Smooth muscle cell (in vitro differentiated cells): ENCODE measurements at regions not wholly inside any gene's neighbourhood (a gene's known extent, or its start where the extent isn't known, plus 50 kb on each side); places are given as distances from the start of the nearest gene placed in this dataset.

Source experiments
- DNase-seq: peaks from one replicate; lab custom pipeline; 2025; ENCODE audit not compliant: unreplicated experiment; lab: John Stamatoyannopoulos, UW
- H2AFZ ChIP-seq: fragments of 200-600 bp; sonication (generic); 2 replicates; pipeline ENCODE4 v1.6.0; 2016; ENCODE audit warnings: antibody characterized with exemption, low read depth, mild to moderate bottlenecking
- H3F3A ChIP-seq: fragments of 200-600 bp; sonication (generic); 2 replicates; pipeline ENCODE4 v1.6.0; 2017; ENCODE audit warnings: antibody characterized with exemption, low read depth
- H3K27ac ChIP-seq: fragments of 200-600 bp; sonication (generic); 2 replicates; pipeline ENCODE4 v1.5.1; 2016; ENCODE audit warnings: low read depth, mild to moderate bottlenecking
- H3K27me3 ChIP-seq: fragments of 200-600 bp; sonication (generic); 2 replicates; pipeline ENCODE4 v1.6.1; 2016; ENCODE audit warnings: low read depth, mild to moderate bottlenecking
- H3K36me3 ChIP-seq: fragments of 200-600 bp; sonication (generic); 2 replicates; pipeline ENCODE4 v1.5.1; 2016; ENCODE audit warnings: low read depth
- H3K4me1 ChIP-seq: fragments of 200-600 bp; sonication (generic); 2 replicates; pipeline ENCODE4 v1.5.1; 2016; ENCODE audit warnings: low read depth
- H3K4me2 ChIP-seq: fragments of 200-600 bp; sonication (generic); 2 replicates; pipeline ENCODE4 v1.6.0; 2016; ENCODE audit warnings: mild to moderate bottlenecking
- H3K4me3 ChIP-seq: fragments of 200-600 bp; sonication (generic); 2 replicates; pipeline ENCODE4 v1.5.1; 2016; ENCODE audit warnings: mild to moderate bottlenecking
- H3K79me2 ChIP-seq: fragments of 200-600 bp; sonication (generic); 2 replicates; pipeline ENCODE4 v1.6.0; 2016; ENCODE audit warnings: low read depth, mild to moderate bottlenecking
- H3K9ac ChIP-seq: fragments of 200-600 bp; sonication (generic); 2 replicates; pipeline ENCODE4 v1.6.0; 2016; ENCODE audit warnings: low read depth
- H3K9me3 ChIP-seq: fragments of 200-600 bp; sonication (generic); replicated peaks from 2 replicates; pipeline ENCODE4 v1.5.1; 2016; ENCODE audit warnings: low read depth
- H4K20me1 ChIP-seq: fragments of 200-600 bp; sonication (generic); 2 replicates; pipeline ENCODE4 v1.6.0; 2016; ENCODE audit warnings: low read depth
- WGBS: methylation state at CpG from one replicate; pipeline ENCODE4 v1.1.7; 2016; ENCODE audit warnings: low lambda C conversion rate; 5-methylcytosine and 5-hydroxymethylcytosine counted together
- TF ChIP-seq, protein P1 (sequence below): fragments of 200-600 bp; sonication (generic); IDR thresholded peaks from 2 replicates; pipeline ENCODE4 v1.5.1; 2017; ENCODE audit warnings: borderline replicate concordance, mild to moderate bottlenecking, antibody characterized with exemption; ENCODE audit not compliant: insufficient read depth, poor library complexity, severe bottlenecking

DNA sequence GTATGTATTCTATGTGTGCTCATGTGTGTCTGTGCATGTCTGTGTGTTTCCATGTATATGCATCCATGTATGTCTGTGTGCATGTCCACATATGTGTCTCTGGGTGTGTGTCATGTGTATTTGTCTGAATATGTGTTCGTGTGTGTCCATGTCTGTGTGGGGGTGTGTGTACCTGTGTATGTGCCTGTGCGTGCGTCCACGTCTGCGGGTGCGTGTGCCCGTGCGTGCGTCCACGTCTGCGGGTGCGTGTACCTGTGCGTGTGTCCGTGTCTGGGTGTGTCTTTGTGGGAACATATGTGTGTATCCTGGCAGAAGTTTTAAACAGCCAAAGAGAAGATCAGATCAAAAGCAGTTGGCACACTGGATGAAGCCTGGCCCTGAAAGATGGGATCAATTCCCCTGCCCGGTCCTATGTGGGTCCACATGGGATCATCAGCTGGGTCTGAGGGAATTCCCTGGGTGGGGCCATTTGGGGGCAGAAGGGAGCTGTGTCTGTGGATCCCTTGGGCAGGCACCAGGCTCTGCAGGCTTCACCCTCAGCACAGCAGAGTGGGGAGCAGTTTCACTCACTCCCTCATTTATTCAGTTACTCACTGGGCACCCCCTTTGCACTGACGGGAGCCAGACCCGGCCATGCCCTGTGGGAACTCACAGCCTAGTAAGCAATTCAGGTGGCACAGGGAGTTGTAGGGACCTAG, 167.4 kb downstream of the MN1 start:
- H3K27ac ChIP-seq, result no peak overlapping the region
- WGBS, result 93% methylated on average over 17 of the region's 17 CpGs

DNA sequence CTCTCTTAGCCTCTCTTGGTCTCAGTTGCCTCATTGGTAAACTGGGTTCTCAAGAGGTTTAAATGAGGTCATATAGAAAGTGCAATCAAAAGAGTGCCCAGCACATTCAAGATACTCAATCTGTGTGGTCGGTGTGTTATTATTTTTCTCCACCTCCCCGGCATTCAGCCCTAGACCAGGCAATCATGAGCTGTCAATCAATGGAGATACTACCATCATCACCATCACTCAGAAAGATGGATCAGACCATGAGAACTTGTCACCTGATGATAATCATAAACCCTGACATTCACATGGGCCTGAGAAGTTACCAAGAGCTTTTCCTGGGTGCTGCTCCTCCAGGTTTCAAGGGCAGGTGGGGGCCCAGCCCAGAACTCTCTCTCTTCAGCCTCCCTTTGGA, 166.1 kb downstream of the MN1 start:
- no peak overlapping the region for H3K4me3 ChIP-seq
- peaks cover 16% of the 10 kb centered on the region for H3K4me1 ChIP-seq
- no peak overlapping the region for H3K9ac ChIP-seq
- no peak overlapping the region for H3K27ac ChIP-seq
- TF ChIP-seq, protein P1, sequence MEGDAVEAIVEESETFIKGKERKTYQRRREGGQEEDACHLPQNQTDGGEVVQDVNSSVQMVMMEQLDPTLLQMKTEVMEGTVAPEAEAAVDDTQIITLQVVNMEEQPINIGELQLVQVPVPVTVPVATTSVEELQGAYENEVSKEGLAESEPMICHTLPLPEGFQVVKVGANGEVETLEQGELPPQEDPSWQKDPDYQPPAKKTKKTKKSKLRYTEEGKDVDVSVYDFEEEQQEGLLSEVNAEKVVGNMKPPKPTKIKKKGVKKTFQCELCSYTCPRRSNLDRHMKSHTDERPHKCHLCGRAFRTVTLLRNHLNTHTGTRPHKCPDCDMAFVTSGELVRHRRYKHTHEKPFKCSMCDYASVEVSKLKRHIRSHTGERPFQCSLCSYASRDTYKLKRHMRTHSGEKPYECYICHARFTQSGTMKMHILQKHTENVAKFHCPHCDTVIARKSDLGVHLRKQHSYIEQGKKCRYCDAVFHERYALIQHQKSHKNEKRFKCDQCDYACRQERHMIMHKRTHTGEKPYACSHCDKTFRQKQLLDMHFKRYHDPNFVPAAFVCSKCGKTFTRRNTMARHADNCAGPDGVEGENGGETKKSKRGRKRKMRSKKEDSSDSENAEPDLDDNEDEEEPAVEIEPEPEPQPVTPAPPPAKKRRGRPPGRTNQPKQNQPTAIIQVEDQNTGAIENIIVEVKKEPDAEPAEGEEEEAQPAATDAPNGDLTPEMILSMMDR, result no peak
- H3K9me3 ChIP-seq, result no peaks in the 10 kb centered on the region
- no peaks in the 10 kb centered on the region for H3K79me2 ChIP-seq
- DNase-seq, result no peak
- H3K36me3 ChIP-seq, result no peaks in the 10 kb centered on the region
- 98% methylated on average over 2 of the region's 2 CpGs for WGBS
- no peak overlapping the region for H2AFZ ChIP-seq
- H3F3A ChIP-seq, result no peaks in the 10 kb centered on the region
- peaks cover 11% of the 10 kb centered on the region for H3K27me3 ChIP-seq
- H4K20me1 ChIP-seq, result no peaks in the 10 kb centered on the region
- H3K4me2 ChIP-seq, result no peak overlapping the region

More for the DNA sequence above, 167.4 kb downstream of the MN1 start:
- peaks cover 11% of the 10 kb centered on the region for H3K27me3 ChIP-seq
- TF ChIP-seq, protein P1, result no peak
- peaks cover 14% of the 10 kb centered on the region for H3K4me1 ChIP-seq
- no peak overlapping the region for H3K4me2 ChIP-seq
- no peaks in the 10 kb centered on the region for H3K79me2 ChIP-seq
- H4K20me1 ChIP-seq, result no peaks in the 10 kb centered on the region
- no peaks in the 10 kb centered on the region for H3K36me3 ChIP-seq
- DNase-seq, result no peak
- H3F3A ChIP-seq, result no peaks in the 10 kb centered on the region
- H3K9ac ChIP-seq, result no peak overlapping the region
- no peak overlapping the region for H2AFZ ChIP-seq
- H3K9me3 ChIP-seq, result no peaks in the 10 kb centered on the region
- H3K4me3 ChIP-seq, result no peak overlapping the region

DNA sequence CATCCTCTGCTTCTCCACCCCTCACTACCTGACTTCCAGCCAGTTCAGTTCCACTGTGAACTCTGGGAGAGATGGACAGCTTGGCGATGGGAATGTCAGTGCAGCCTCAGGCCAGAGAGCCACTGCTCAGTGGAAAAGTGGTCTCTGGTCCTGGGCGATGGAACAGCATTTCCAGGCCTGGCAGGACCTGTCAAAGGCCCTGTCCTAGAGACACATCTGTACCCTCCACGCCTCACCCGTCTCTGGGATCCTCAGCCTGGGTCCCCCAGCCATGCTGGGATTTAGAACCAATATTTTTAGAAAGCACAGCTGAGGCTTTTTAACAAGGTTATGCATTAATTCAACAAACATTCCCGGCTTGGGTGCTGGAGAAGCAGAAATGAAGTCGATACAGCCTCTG, 165.7 kb downstream of the MN1 start:
- H3F3A ChIP-seq, result no peaks in the 10 kb centered on the region
- H3K9me3 ChIP-seq, result no peaks in the 10 kb centered on the region
- WGBS, result 92% methylated on average over 6 of the region's 6 CpGs
- TF ChIP-seq, protein P1, result no peak
- no peaks in the 10 kb centered on the region for H3K36me3 ChIP-seq
- H3K27me3 ChIP-seq, result peaks cover 11% of the 10 kb centered on the region
- H3K9ac ChIP-seq, result no peak overlapping the region
- DNase-seq, result no peak
- H3K4me3 ChIP-seq, result no peak overlapping the region
- no peaks in the 10 kb centered on the region for H3K79me2 ChIP-seq
- no peak overlapping the region for H3K27ac ChIP-seq
- H3K4me1 ChIP-seq, result peaks cover 13% of the 10 kb centered on the region
- no peak overlapping the region for H2AFZ ChIP-seq
- no peaks in the 10 kb centered on the region for H4K20me1 ChIP-seq
- no peak overlapping the region for H3K4me2 ChIP-seq
